ENCODE measurements at regions not wholly inside any gene's neighbourhood (a gene's known extent, or its start where the extent isn't known, plus 50 kb on each side); places are given as distances from the start of the nearest gene placed in this dataset.

- no peak for TF ChIP-seq CTCF (IDR thresholded peaks at IDR 0.05)
- TF ChIP-seq POLR2A (IDR thresholded peaks at IDR 0.05): no peak
These were observed 90.4 kb upstream of the EOLA2 start for GRCh38 chrX:150028692-150029091.
